Activated T-cell treated with anti-CD3 and anti-CD28 coated beads, Interleukin-2, amount 50 U/mL, for 4 hours (primary cell): ENCODE measurements at regions not wholly inside any gene's neighbourhood (a gene's known extent, or its start where the extent isn't known, plus 50 kb on each side); places are given as distances from the start of the nearest gene placed in this dataset.
"Not testable (repeated sequence)": the region's sequence is repeated elsewhere in the genome, so short reads cannot be mapped to it uniquely, and the experiment has no call there.

Source experiments
- ATAC-seq, 2 donors: fragments of 200-7000 bp; cut with Tn5 transposase; one replicate each; pipeline ENCODE4 v1.10.0; 2021
- DNase-seq: peaks from one replicate; pipeline ENCODE4 v3.0.0-alpha.2; 2020
- H3K27me3 Mint-ChIP-seq: one replicate; pipeline ENCODE4 v1.8.0; 2021; ENCODE audit warnings: low read depth, mixed read lengths
- H3K36me3 Mint-ChIP-seq: one replicate; pipeline ENCODE4 v1.8.0; 2022; ENCODE audit warnings: mixed read lengths; ENCODE audit not compliant: insufficient read depth
- H3K4me1 Mint-ChIP-seq: one replicate; pipeline ENCODE4 v1.8.0; 2021; ENCODE audit warnings: low read depth, mixed read lengths
- H3K4me3 Mint-ChIP-seq: one replicate; pipeline ENCODE4 v1.8.0; 2021; ENCODE audit warnings: mild to moderate bottlenecking, moderate library complexity, mixed read lengths
- H3K9me3 Mint-ChIP-seq: one replicate; pipeline ENCODE4 v1.8.0; 2021; ENCODE audit warnings: mixed read lengths

- Mint-ChIP-seq H3K27me3 (no peaks in the 10 kb centered on the region), H3K4me3 (no peak overlapping the region), H3K36me3 (no peaks in the 10 kb centered on the region), H3K4me1 (no peaks in the 10 kb centered on the region), H3K9me3 (peaks cover 12% of the 10 kb centered on the region)
- DNase-seq: no peak
- ATAC-seq: no peak
These were observed 745.6 kb downstream of the SLITRK1 start for GRCh38 chr13:83136660-83137059.

DNA sequence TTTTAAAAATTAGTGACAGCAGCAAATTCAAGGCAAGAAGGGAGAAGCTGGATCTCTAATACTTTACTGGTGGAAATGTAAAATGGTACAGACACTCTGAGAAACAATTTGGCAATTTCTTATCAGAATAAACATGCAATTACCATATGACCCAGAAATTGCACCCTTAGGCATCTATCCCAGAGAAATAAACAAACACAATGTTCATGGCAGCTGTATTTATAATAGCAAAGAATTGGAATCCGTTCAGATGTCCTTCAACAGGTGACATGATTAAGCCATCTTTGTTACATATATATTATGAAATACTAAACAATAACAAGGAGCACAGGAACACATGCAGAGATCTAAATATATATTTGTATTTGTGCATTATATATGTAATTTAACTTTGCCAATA is 756.5 kb downstream of the SLITRK1 start:
- Mint-ChIP-seq H3K4me1 (no peaks in the 10 kb centered on the region), H3K9me3 (no peaks in the 10 kb centered on the region), H3K27me3 (no peaks in the 10 kb centered on the region), H3K4me3 (no peak overlapping the region), H3K36me3 (no peaks in the 10 kb centered on the region)
- DNase-seq (no peak), ATAC-seq (no peak)

- H3K27me3 Mint-ChIP-seq: no peaks in the 10 kb centered on the region
- no peaks in the 10 kb centered on the region for H3K36me3 Mint-ChIP-seq
- H3K4me1 Mint-ChIP-seq: no peaks in the 10 kb centered on the region
- DNase-seq (no peak), ATAC-seq (no peak)
- H3K4me3 Mint-ChIP-seq: no peak overlapping the region
- H3K9me3 Mint-ChIP-seq: peaks cover 4% of the 10 kb centered on the region
These were observed 760.4 kb downstream of the SLITRK1 start for GRCh38 chr13:83121896-83122295.

- no peaks in the 10 kb centered on the region for H3K36me3 Mint-ChIP-seq
- no peaks in the 10 kb centered on the region for H3K27me3 Mint-ChIP-seq
- no peaks in the 10 kb centered on the region for H3K4me1 Mint-ChIP-seq
- ATAC-seq (no peak), DNase-seq (no peak)
- peaks cover 8% of the 10 kb centered on the region for H3K9me3 Mint-ChIP-seq
- H3K4me3 Mint-ChIP-seq: no peak overlapping the region
These were observed 765.2 kb downstream of the SLITRK1 start for GRCh38 chr13:83117046-83117445.

DNA sequence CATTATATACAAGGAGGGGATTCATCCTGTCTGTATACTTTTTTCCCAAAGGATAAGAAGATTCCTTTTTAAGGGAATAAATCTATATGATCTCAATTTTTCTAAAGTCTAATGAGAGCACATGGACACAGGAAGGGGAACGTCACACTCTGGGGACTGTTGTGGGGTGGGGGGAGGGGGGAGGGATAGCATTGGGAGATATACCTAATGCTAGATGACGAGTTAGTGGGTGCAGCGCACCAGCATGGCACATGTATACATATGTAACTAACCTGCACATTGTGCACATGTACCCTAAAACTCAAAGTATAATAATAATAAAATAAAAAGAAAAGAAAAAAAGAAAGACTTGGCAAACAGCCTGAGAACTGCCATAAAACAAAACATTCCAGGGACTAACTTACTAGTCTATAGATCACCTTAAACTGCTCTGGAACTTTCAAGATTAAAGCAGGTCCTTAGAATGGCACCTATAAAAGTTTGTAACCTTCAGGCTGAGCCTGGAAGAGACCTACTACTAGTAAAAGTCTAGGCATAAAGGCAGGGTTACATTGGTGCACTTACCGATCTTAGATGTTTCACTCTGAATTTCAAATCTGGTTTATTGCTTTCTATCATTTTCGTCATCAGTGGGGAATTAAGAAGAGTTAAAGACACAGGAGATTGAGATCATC is 780.6 kb downstream of the SLITRK1 start:
- H3K4me3 Mint-ChIP-seq, H3K27me3 Mint-ChIP-seq, H3K36me3 Mint-ChIP-seq, H3K9me3 Mint-ChIP-seq, ATAC-seq, DNase-seq, H3K4me1 Mint-ChIP-seq: not testable (repeated sequence)

- no peaks in the 10 kb centered on the region for H3K27me3 Mint-ChIP-seq
- H3K36me3 Mint-ChIP-seq: no peaks in the 10 kb centered on the region
- no peak overlapping the region for H3K4me3 Mint-ChIP-seq
- H3K9me3 Mint-ChIP-seq: peaks cover 4% of the 10 kb centered on the region
- no peaks in the 10 kb centered on the region for H3K4me1 Mint-ChIP-seq
- DNase-seq (no peak), ATAC-seq (no peak)
These were observed 782.0 kb downstream of the SLITRK1 start for GRCh38 chr13:83100237-83100636.

- no peak for ATAC-seq
- Mint-ChIP-seq H3K4me3 (no peak overlapping the region), H3K36me3 (no peaks in the 10 kb centered on the region), H3K27me3 (no peaks in the 10 kb centered on the region), H3K9me3 (peaks cover 26% of the 10 kb centered on the region), H3K4me1 (no peaks in the 10 kb centered on the region)
- no peak for DNase-seq
These were observed 793.4 kb downstream of the SLITRK1 start for GRCh38 chr13:83088858-83089257.

DNA sequence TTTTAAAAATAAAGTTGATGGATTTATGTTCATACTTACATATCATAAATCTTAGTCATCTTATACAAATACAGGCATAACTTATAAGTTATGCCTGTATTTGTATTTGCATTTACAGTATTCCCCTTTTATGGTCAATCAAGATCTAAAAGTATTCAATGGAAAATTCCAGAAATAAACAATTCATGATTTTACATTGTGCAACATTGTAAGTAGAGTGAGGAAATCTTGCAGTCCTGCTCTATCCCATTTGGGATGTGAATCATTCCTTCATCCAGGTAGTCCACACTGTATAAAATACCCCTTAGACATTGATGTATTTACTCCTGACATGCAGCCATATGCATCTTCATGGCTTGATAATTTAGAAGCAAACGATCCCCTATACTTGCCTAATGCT is 795.3 kb downstream of the SLITRK1 start:
- H3K4me1 Mint-ChIP-seq: no peaks in the 10 kb centered on the region
- DNase-seq: no peak

GRCh38 chr13:83086088-83086487 is 796.2 kb downstream of the SLITRK1 start:
- no peak for DNase-seq
- H3K9me3 Mint-ChIP-seq: peaks cover 17% of the 10 kb centered on the region
- H3K27me3 Mint-ChIP-seq: no peaks in the 10 kb centered on the region
- no peak overlapping the region for H3K4me3 Mint-ChIP-seq
- no peak for ATAC-seq
- no peaks in the 10 kb centered on the region for H3K4me1 Mint-ChIP-seq
- no peaks in the 10 kb centered on the region for H3K36me3 Mint-ChIP-seq

More for the DNA sequence above, 795.3 kb downstream of the SLITRK1 start:
- Mint-ChIP-seq H3K9me3 (peaks cover 24% of the 10 kb centered on the region), H3K36me3 (no peaks in the 10 kb centered on the region), H3K27me3 (no peaks in the 10 kb centered on the region), H3K4me3 (no peak overlapping the region)
- ATAC-seq: no peak

- no peaks in the 10 kb centered on the region for H3K36me3 Mint-ChIP-seq
- H3K27me3 Mint-ChIP-seq: no peaks in the 10 kb centered on the region
- ATAC-seq (no peak), DNase-seq (no peak)
- H3K4me3 Mint-ChIP-seq: no peak overlapping the region
- H3K4me1 Mint-ChIP-seq: no peaks in the 10 kb centered on the region
- peaks cover 9% of the 10 kb centered on the region for H3K9me3 Mint-ChIP-seq
These were observed 796.9 kb downstream of the SLITRK1 start for GRCh38 chr13:83085186-83085900.

GRCh38 chr13:83077499-83077898 is 804.8 kb downstream of the SLITRK1 start:
- no peak overlapping the region for H3K4me3 Mint-ChIP-seq
- ATAC-seq: no peak
- H3K4me1 Mint-ChIP-seq: no peaks in the 10 kb centered on the region

DNA sequence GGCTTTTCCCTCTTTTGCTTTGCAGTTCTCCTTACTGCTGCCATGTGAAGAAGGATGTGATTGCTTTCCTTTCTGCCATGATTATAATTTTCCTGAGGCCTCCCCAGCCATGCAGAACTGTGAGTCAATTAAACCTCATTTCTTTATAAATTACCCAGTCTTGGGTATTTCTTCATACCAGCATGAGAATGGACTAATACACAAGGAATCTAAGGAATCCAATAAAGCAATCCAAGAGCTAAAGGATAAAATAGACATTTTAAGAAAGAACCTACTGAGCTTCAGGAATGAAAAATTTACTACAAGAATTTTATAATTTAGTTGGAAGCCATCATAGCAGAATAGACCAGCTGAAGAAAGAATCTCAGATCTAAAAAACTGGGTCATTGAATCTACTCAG is 808.3 kb downstream of the SLITRK1 start:
- ATAC-seq, H3K36me3 Mint-ChIP-seq, H3K4me3 Mint-ChIP-seq, H3K27me3 Mint-ChIP-seq, H3K4me1 Mint-ChIP-seq, DNase-seq: not testable (repeated sequence)
- H3K9me3 Mint-ChIP-seq: peaks cover 18% of the 10 kb centered on the region

More at GRCh38 chr13:83077499-83077898, 804.8 kb downstream of the SLITRK1 start:
- Mint-ChIP-seq H3K9me3 (peaks cover 13% of the 10 kb centered on the region), H3K27me3 (no peaks in the 10 kb centered on the region), H3K36me3 (no peaks in the 10 kb centered on the region)
- no peak for DNase-seq

DNA sequence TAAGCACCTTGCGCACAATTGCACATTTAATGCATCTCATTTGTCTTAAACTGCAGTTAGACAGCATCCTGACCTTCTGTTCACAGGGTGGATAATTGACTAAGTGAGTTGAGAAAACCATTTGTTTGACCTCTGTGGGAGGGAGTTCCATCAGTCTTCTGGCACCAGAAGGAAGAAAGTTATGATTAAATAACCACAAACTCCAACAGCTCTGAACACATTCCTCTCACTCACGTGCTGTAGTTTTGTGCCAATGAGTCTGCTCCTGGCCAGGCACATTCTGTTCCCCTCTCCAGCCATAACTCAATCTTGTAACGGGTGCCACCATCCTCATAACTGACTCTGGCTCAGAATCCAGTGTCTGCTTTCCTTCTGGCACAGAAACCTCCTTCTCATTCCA is 817.2 kb downstream of the SLITRK1 start:
- peaks cover 11% of the 10 kb centered on the region for H3K9me3 Mint-ChIP-seq
- ATAC-seq (no peak), DNase-seq (no peak)
- H3K27me3 Mint-ChIP-seq: no peaks in the 10 kb centered on the region
- H3K4me3 Mint-ChIP-seq: no peak overlapping the region
- H3K4me1 Mint-ChIP-seq: no peaks in the 10 kb centered on the region
- no peaks in the 10 kb centered on the region for H3K36me3 Mint-ChIP-seq

DNA sequence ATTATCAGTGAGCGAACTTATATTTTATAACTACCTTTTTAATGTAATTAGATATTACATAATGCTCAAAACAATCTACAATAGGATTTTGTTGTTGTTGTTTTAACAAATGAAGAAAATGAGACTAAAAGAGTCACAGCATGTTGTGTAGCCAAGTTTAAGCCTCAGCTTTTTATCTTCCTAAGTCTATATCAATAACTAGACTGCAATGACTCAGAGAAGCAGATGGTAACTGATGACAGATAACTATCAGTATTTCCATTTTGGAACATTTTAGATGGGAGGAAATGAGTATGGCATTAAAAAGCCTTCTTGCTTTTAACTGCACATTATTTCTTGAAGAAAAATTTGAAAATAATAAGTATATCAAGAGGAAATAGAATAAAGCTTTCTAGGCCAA is 825.2 kb downstream of the SLITRK1 start:
- H3K4me3 Mint-ChIP-seq: no peak overlapping the region
- H3K36me3 Mint-ChIP-seq: no peaks in the 10 kb centered on the region
- no peaks in the 10 kb centered on the region for H3K27me3 Mint-ChIP-seq
- no peaks in the 10 kb centered on the region for H3K4me1 Mint-ChIP-seq
- no peaks in the 10 kb centered on the region for H3K9me3 Mint-ChIP-seq
- ATAC-seq (no peak), DNase-seq (no peak)

GRCh38 chr13:83056269-83056668 is 826.0 kb downstream of the SLITRK1 start:
- no peaks in the 10 kb centered on the region for H3K4me1 Mint-ChIP-seq

More at GRCh38 chr13:83056269-83056668, 826.0 kb downstream of the SLITRK1 start:
- H3K9me3 Mint-ChIP-seq: no peaks in the 10 kb centered on the region
- H3K4me3 Mint-ChIP-seq: no peak overlapping the region
- no peak for DNase-seq
- no peaks in the 10 kb centered on the region for H3K36me3 Mint-ChIP-seq
- no peak for ATAC-seq
- no peaks in the 10 kb centered on the region for H3K27me3 Mint-ChIP-seq
